Panc1 (cell line): ENCODE measurements at regions not wholly inside any gene's neighbourhood (a gene's known extent, or its start where the extent isn't known, plus 50 kb on each side); places are given as distances from the start of the nearest gene placed in this dataset.

Experiments used
- POLR2AphosphoS5 ChIP-seq: IDR thresholded peaks from 2 replicates; pipeline ENCODE4 v1.6.1; 2012; ENCODE audit warnings: mild to moderate bottlenecking, low read depth, low read length, moderate library complexity
- SIN3A ChIP-seq: IDR thresholded peaks from 2 replicates; pipeline ENCODE4 v1.6.1; 2012; ENCODE audit warnings: low read depth, mild to moderate bottlenecking, low read length, moderate library complexity, borderline replicate concordance; ENCODE audit not compliant: insufficient read depth
- TCF7L2 ChIP-seq: IDR thresholded peaks from 2 replicates; pipeline ENCODE4 v1.6.1; 2011; ENCODE audit warnings: mild to moderate bottlenecking, low read depth, low read length, inconsistent platforms
- TF ChIP-seq, protein P1 (sequence below): fragments of 450-650 bp; IDR thresholded peaks from 2 replicates; pipeline ENCODE4 v1.5.1; 2017; ENCODE audit warnings: mild to moderate bottlenecking
- TF ChIP-seq, protein P2 (sequence below), 2 experiments: IDR thresholded peaks; 2 replicates each; pipeline ENCODE4 v1.6.1; 2011 to 2012; ENCODE audit warnings: low read depth in 2 of 2, control low read depth in 1 of 2, low read length in 1 of 2, mild to moderate bottlenecking in 1 of 2, moderate library complexity in 1 of 2; ENCODE audit not compliant: insufficient read depth in 1 of 2

DNA sequence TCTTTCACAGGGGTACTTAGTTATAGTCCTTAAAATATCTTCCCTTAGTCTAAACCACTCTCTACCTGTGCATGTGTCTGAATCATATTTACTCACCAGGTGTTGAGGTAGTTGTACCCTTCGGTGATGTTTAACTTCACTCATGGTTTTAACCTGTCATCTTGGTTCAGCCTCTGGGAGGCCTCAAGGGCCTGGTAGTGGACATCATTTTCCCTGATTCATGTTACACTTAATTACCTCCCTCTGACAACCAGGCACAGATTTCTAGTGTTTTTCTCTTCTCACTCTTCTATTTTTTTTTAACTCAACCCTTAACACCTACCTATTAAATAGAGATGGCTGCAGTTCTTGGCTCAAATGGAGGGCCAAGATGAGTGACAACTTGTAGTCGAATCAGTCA is 505.4 kb downstream of the TMEM114 start:
- TF ChIP-seq, protein P1, sequence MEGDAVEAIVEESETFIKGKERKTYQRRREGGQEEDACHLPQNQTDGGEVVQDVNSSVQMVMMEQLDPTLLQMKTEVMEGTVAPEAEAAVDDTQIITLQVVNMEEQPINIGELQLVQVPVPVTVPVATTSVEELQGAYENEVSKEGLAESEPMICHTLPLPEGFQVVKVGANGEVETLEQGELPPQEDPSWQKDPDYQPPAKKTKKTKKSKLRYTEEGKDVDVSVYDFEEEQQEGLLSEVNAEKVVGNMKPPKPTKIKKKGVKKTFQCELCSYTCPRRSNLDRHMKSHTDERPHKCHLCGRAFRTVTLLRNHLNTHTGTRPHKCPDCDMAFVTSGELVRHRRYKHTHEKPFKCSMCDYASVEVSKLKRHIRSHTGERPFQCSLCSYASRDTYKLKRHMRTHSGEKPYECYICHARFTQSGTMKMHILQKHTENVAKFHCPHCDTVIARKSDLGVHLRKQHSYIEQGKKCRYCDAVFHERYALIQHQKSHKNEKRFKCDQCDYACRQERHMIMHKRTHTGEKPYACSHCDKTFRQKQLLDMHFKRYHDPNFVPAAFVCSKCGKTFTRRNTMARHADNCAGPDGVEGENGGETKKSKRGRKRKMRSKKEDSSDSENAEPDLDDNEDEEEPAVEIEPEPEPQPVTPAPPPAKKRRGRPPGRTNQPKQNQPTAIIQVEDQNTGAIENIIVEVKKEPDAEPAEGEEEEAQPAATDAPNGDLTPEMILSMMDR = no peak
- no peak for TF ChIP-seq TCF7L2
- TF ChIP-seq POLR2AphosphoS5 = no peak
- TF ChIP-seq, protein P2, sequence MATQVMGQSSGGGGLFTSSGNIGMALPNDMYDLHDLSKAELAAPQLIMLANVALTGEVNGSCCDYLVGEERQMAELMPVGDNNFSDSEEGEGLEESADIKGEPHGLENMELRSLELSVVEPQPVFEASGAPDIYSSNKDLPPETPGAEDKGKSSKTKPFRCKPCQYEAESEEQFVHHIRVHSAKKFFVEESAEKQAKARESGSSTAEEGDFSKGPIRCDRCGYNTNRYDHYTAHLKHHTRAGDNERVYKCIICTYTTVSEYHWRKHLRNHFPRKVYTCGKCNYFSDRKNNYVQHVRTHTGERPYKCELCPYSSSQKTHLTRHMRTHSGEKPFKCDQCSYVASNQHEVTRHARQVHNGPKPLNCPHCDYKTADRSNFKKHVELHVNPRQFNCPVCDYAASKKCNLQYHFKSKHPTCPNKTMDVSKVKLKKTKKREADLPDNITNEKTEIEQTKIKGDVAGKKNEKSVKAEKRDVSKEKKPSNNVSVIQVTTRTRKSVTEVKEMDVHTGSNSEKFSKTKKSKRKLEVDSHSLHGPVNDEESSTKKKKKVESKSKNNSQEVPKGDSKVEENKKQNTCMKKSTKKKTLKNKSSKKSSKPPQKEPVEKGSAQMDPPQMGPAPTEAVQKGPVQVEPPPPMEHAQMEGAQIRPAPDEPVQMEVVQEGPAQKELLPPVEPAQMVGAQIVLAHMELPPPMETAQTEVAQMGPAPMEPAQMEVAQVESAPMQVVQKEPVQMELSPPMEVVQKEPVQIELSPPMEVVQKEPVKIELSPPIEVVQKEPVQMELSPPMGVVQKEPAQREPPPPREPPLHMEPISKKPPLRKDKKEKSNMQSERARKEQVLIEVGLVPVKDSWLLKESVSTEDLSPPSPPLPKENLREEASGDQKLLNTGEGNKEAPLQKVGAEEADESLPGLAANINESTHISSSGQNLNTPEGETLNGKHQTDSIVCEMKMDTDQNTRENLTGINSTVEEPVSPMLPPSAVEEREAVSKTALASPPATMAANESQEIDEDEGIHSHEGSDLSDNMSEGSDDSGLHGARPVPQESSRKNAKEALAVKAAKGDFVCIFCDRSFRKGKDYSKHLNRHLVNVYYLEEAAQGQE (IDR thresholded peaks at IDR 0.05; ENCODE audit: insufficient read depth in 1 of 2, low read depth in 2 of 2, low read length in 1 of 2) = no peak
- no peak for TF ChIP-seq SIN3A
